ENCODE measurements at regions not wholly inside any gene's neighbourhood (a gene's known extent, or its start where the extent isn't known, plus 50 kb on each side); places are given as distances from the start of the nearest gene placed in this dataset.

- no peak overlapping the region for H3K9ac ChIP-seq (ENCODE audit: low read length)
- DNase-seq (ENCODE audit: low read depth, low spot score) (no peak), ATAC-seq (no peak)
- no peaks in the 10 kb centered on the region for H3K36me3 ChIP-seq (ENCODE audit: control insufficient read depth in 1 of 2, insufficient read depth in 2 of 2, low read length in 2 of 2)
- no peaks in the 10 kb centered on the region for H3K4me1 ChIP-seq (ENCODE audit: control insufficient read depth in 1 of 2, insufficient read depth in 2 of 2, low read length in 2 of 2)
- H3K9me2 ChIP-seq (ENCODE audit: insufficient read depth), result no peaks in the 10 kb centered on the region
- no peak overlapping the region for H3K27ac ChIP-seq (ENCODE audit: low read depth, low read length)
- H3K79me2 ChIP-seq (ENCODE audit: insufficient read depth, low read length), result no peaks in the 10 kb centered on the region
- H3K4me3 ChIP-seq (replicated peaks in 1 of 2; ENCODE audit: low read depth in 1 of 2, low read length in 2 of 2), result no peak overlapping the region
- H3K4me2 ChIP-seq (ENCODE audit: low read length), result no peak overlapping the region
- no peak overlapping the region for H2AFZ ChIP-seq (ENCODE audit: low read depth, low read length, poor library complexity, severe bottlenecking)
- no peaks in the 10 kb centered on the region for H3K27me3 ChIP-seq (ENCODE audit: insufficient read depth, low read length)
- POLR2A ChIA-PET, result no interaction called here
- no TSS peak for BruUV-seq (replicated peaks)
- CTCF ChIA-PET, result interaction anchor here (2.7 kb wide), 1 partner anchor 10 kb away, joined by 15 read pairs; no protein-coding TSS in a partner anchor
- H3K9me3 ChIP-seq (ENCODE audit: control insufficient read depth in 1 of 2, insufficient read depth in 1 of 2, low read depth in 1 of 2, low read length in 2 of 2), result no peaks in the 10 kb centered on the region; a peak in 1 of 4 replicates
- intact Hi-C loops (cut with micrococcal nuclease), result no loop called here
- RAD21 ChIA-PET (ENCODE audit: low non-redundant PET in 1 of 2, low total read pairs in 2 of 2, uncharacterized antibody in 2 of 2, unreplicated experiment in 2 of 2), result no interaction called here
- no peaks in the 10 kb centered on the region for H4K20me1 ChIP-seq (ENCODE audit: insufficient read depth)
- no peak for TF ChIP-seq TCF7L2 (IDR thresholded peaks at IDR 0.05; ENCODE audit: borderline replicate concordance, extremely low read depth, insufficient read depth, insufficient read length)
- no peak for TF ChIP-seq CEBPB (IDR thresholded peaks at IDR 0.05; ENCODE audit: low read depth)
- TF ChIP-seq FOSL1 (IDR thresholded peaks at IDR 0.05; ENCODE audit: low read depth), result no peak
- TF ChIP-seq, protein P1, sequence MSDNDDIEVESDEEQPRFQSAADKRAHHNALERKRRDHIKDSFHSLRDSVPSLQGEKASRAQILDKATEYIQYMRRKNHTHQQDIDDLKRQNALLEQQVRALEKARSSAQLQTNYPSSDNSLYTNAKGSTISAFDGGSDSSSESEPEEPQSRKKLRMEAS (IDR thresholded peaks at IDR 0.05), result no peak
- no peak for TF ChIP-seq EZH2 (IDR thresholded peaks at IDR 0.05)
- no peak for TF ChIP-seq CBX3 (IDR thresholded peaks at IDR 0.05; ENCODE audit: low read depth)
- TF ChIP-seq ZFX (IDR thresholded peaks at IDR 0.05), result no peak
- TF ChIP-seq REST (IDR thresholded peaks at IDR 0.05; ENCODE audit: low read depth), result no peak
- TF ChIP-seq EZH2phosphoT487 (IDR thresholded peaks at IDR 0.05; ENCODE audit: borderline replicate concordance), result no peak
- no peak for TF ChIP-seq YY1 (IDR thresholded peaks at IDR 0.05; ENCODE audit: extremely low read depth, insufficient replicate concordance, low read depth, low read length)
- no peak for TF ChIP-seq SP1 (IDR thresholded peaks at IDR 0.05; ENCODE audit: low read depth)
- no peak for TF ChIP-seq JUND (IDR thresholded peaks at IDR 0.05)
- no peak for TF ChIP-seq ZNF274 (IDR thresholded peaks at IDR 0.05; ENCODE audit: low read depth, low read length)
- TF ChIP-seq, protein P2, sequence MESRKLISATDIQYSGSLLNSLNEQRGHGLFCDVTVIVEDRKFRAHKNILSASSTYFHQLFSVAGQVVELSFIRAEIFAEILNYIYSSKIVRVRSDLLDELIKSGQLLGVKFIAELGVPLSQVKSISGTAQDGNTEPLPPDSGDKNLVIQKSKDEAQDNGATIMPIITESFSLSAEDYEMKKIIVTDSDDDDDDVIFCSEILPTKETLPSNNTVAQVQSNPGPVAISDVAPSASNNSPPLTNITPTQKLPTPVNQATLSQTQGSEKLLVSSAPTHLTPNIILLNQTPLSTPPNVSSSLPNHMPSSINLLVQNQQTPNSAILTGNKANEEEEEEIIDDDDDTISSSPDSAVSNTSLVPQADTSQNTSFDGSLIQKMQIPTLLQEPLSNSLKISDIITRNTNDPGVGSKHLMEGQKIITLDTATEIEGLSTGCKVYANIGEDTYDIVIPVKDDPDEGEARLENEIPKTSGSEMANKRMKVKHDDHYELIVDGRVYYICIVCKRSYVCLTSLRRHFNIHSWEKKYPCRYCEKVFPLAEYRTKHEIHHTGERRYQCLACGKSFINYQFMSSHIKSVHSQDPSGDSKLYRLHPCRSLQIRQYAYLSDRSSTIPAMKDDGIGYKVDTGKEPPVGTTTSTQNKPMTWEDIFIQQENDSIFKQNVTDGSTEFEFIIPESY (IDR thresholded peaks at IDR 0.05; ENCODE audit: extremely low read depth, insufficient replicate concordance, low read length), result no peak
- no peak for TF ChIP-seq POLR2A (IDR thresholded peaks at IDR 0.05; ENCODE audit: borderline replicate concordance, extremely low read depth, insufficient read depth, insufficient read length)
- TF ChIP-seq RAD21 (IDR thresholded peaks at IDR 0.05; ENCODE audit: low read depth), result no peak
Observed at GRCh38 chr12:59845293-59845692, 249.5 kb downstream of the SLC16A7 start.
